ENCODE measurements at regions not wholly inside any gene's neighbourhood (a gene's known extent, or its start where the extent isn't known, plus 50 kb on each side); places are given as distances from the start of the nearest gene placed in this dataset.
A peak's percentile ranks its signal among the peaks of the same experiment; 100 is the strongest.

DNA sequence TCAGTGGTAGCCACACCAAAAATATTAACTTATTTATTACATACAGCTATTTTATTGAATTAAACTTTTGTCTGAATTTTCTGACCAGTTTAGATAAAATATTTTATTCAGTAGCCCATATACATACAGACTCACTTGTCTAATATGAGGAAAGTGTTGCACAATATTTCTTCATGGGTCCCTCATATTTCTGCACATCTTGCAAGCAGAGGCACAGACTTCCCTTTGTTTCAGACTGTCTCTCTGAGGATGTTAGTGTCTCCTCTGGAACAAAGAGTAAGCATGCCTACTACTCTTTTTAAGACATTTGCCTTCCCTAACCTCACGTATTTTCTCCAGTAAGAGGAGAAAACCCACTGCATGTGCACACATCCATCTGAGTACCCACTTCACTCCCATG is 81.2 kb downstream of the OR5AK2 start:
- Histone ChIP-seq H3K27me3 (no peaks in the 10 kb centered on the region), H3K4me3 (no peak overlapping the region), H3K36me3 (no peaks in the 10 kb centered on the region), H3K9me3 (no peaks in the 10 kb centered on the region), H3K27ac (no peak overlapping the region), H3K4me1 (peaks cover 0 to 4% of the 10 kb centered on the region in 2 donors)
- TF ChIP-seq, protein P1, sequence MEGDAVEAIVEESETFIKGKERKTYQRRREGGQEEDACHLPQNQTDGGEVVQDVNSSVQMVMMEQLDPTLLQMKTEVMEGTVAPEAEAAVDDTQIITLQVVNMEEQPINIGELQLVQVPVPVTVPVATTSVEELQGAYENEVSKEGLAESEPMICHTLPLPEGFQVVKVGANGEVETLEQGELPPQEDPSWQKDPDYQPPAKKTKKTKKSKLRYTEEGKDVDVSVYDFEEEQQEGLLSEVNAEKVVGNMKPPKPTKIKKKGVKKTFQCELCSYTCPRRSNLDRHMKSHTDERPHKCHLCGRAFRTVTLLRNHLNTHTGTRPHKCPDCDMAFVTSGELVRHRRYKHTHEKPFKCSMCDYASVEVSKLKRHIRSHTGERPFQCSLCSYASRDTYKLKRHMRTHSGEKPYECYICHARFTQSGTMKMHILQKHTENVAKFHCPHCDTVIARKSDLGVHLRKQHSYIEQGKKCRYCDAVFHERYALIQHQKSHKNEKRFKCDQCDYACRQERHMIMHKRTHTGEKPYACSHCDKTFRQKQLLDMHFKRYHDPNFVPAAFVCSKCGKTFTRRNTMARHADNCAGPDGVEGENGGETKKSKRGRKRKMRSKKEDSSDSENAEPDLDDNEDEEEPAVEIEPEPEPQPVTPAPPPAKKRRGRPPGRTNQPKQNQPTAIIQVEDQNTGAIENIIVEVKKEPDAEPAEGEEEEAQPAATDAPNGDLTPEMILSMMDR (IDR thresholded peaks at IDR 0.05): no peak
- DNase-seq (ENCODE audit: low spot score in 2 of 2): no peak
- intact Hi-C loops (cut with DNase I): loop anchor here (10.0 kb wide), 1 partner anchor 1505 kb away; the partner anchor contains the start of genes LPXN and ZFP91

DNA sequence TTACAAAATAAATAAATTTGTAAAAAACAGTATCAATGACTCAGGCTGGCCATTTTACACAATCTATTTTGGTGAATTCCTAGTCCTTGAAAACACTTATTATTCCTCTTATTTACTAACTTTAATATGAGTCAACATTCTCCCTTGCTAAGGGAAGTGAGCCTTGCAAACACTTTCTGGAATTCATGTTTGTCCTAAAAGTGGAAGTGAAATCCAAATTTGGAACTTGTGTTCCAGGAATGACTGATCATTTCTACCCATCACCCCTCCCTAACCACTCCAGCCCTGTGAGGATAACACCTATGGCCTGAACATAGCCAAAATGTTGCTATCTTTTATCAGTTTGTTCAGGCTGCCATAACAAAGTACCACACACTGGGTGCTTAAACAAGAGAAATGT is 83.1 kb downstream of the OR5AK2 start:
- Histone ChIP-seq H3K27ac (peak overlapping the region; percentile 30 to 60), H3K4me3 (no peak overlapping the region), H3K36me3 (no peaks in the 10 kb centered on the region), H3K4me1 (peaks cover 0 to 4% of the 10 kb centered on the region in 2 donors), H3K27me3 (no peaks in the 10 kb centered on the region), H3K9me3 (no peaks in the 10 kb centered on the region)
- no peak for DNase-seq (ENCODE audit: low spot score in 2 of 2)
- intact Hi-C loops (cut with DNase I): loop anchor here (10.0 kb wide), 1 partner anchor 1503 kb away; the partner anchor contains the start of genes LPXN and ZFP91
- TF ChIP-seq, protein P1 (IDR thresholded peaks at IDR 0.05): no peak

DNA sequence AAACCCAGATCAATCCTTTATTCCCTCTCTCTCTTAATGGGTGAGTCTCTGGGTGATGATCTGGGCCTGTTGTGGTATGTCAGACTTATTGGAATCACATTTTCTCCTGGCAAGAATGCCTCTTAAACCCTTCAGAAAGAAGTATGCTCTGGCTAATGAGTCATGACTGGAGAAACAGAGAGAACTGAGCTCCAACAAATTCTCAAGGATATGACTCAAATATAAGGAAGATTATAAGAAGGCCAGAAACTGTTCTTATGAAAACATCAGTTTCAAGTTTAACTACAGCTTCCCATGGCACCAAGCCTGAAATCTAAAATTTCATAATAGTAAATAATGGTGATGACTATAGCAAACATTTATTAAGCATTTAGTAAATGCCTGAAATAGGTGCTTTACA is 83.9 kb downstream of the OR5AK2 start:
- Histone ChIP-seq H3K9me3 (no peaks in the 10 kb centered on the region), H3K36me3 (no peaks in the 10 kb centered on the region), H3K27me3 (no peaks in the 10 kb centered on the region), H3K4me3 (no peak overlapping the region), H3K27ac (peak overlapping the region; percentile 30 to 60), H3K4me1 (peaks cover 0 to 4% of the 10 kb centered on the region in 2 donors)
- TF ChIP-seq, protein P1 (IDR thresholded peaks at IDR 0.05): no peak
- intact Hi-C loops (cut with DNase I): loop anchor here (10.0 kb wide), 1 partner anchor 1502 kb away; the partner anchor contains the start of genes LPXN and ZFP91
- no peak for DNase-seq (ENCODE audit: low spot score in 2 of 2)

DNA sequence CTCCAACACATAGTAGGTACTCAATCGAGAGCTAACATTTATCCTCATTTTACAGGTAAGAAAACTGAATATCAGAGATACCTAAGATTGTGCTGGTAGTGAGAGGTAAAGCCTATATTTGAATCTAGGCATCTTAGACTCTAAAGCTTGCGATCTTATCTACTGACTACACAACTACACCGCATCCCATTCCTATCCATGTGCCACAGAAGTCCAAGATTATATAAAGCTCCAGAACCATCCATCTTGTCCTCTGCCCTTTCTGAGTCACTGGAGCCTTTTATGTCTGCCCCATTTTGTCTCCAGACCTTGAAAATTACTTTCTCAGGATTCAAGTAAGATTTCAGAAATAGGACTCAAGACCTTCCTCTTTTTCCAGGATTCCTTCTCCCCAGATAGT is 84.4 kb downstream of the OR5AK2 start:
- Histone ChIP-seq H3K4me1 (peaks cover 0 to 4% of the 10 kb centered on the region in 2 donors), H3K27ac (peak overlapping the region in 1 of 2 donors; percentile 13)

DNA sequence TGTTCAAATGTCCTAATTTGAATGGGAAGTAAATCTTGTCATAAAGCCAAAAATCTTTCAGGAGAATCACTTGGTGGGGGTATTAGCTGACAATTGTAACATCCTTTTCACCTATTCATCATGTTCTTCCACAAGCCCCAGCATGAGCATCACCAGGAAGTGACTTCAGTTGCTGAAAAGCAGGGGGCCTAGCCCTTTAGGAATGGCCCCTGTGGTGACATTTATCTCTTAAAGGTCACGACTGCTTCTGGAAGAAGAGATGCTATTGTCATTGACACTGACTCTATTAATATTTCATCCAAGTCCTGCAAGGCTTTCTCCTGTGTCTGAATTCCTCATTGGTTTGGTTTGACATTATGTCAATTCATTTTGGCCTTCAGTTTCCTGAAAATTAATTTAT is 92.6 kb downstream of the OR5AK2 start:
- DNase-seq (ENCODE audit: low spot score in 2 of 2): no peak

More for the DNA sequence above, 84.4 kb downstream of the OR5AK2 start:
- Histone ChIP-seq H3K4me3 (no peak overlapping the region), H3K9me3 (no peaks in the 10 kb centered on the region), H3K27me3 (no peaks in the 10 kb centered on the region), H3K36me3 (no peaks in the 10 kb centered on the region)
- DNase-seq (ENCODE audit: low spot score in 2 of 2): no peak
- TF ChIP-seq, protein P1 (IDR thresholded peaks at IDR 0.05): no peak
- intact Hi-C loops (cut with DNase I): loop anchor here (10.0 kb wide), 1 partner anchor 1502 kb away; the partner anchor contains the start of genes LPXN and ZFP91

More for the DNA sequence above, 92.6 kb downstream of the OR5AK2 start:
- no peak overlapping the region for H3K4me3 ChIP-seq
- intact Hi-C loops (cut with DNase I): no loop called here
- no peaks in the 10 kb centered on the region for H3K9me3 ChIP-seq
- no peaks in the 10 kb centered on the region for H3K36me3 ChIP-seq
- no peaks in the 10 kb centered on the region for H3K4me1 ChIP-seq
- no peaks in the 10 kb centered on the region for H3K27me3 ChIP-seq
- TF ChIP-seq, protein P1 (IDR thresholded peaks at IDR 0.05): no peak
- H3K27ac ChIP-seq: no peak overlapping the region

All from ascending aorta (tissue), 2 donors.